Stimulated activated CD8-positive, alpha-beta memory T cell treated with anti-CD3 and anti-CD28 coated beads, Interleukin-15, amount 100 ng/mL, for 48 hours (primary cell): ENCODE measurements at regions not wholly inside any gene's neighbourhood (a gene's known extent, or its start where the extent isn't known, plus 50 kb on each side); places are given as distances from the start of the nearest gene placed in this dataset.

Experiments used
- DNase-seq, 2 donors: peaks; one replicate each; pipeline ENCODE4 v3.0.0-alpha.2; 2020; ENCODE audit warnings: low read depth in 2 of 2

DNA sequence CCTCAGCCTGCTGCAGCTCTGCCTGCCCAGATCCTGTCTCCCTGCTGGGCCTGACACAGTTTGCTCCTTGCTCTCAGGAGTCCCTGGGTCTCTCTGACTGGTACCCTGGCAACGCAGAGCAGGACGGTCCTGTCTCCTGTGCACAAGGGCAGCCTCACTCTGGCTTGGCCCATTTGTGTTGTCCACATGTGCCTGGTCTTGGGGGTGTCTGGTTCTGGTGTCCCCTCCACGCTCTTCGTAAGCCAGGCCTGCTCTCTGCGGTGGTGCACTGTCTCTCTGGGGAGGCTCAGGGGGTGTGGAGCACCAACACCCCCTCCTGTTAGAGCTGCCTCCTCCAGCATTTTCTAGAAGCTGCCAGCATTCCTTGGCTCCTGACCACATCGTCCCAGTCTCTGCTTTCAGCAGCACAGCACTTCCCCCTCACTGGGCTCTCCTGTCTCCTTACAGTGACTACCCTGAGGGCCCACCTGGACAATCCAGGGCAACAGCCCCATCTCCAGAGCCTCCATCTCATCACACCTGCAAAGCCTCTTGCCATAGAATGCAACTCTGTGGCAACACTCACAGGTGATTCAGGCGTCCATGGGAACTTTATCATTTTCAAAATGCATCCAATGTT is 235.6 kb upstream of the HS6ST1 start:
- no peak for DNase-seq

DNA sequence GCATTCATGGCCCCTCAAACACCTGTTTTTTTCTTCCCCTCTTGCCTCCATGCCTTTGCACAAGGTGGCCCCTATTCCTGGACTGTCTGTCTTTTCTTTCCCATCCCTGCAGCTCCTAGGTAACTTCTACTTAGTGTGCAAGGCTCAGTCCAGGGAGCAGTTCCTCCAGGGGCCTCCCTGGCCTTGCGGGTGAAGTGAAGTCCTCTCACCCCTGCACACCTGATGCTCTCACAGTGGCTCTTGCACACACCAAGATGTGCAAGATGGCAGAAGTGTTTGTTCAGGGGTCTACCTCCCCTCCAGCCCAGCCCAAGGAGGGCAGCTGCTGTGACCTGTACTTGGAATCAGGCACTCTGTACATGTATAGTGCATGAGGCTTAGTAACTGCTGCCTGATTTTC is 236.8 kb upstream of the HS6ST1 start:
- no peak for DNase-seq

GRCh38 chr2:128556089-128556488 is 237.4 kb upstream of the HS6ST1 start:
- no peak for DNase-seq

GRCh38 chr2:128556633-128557032 is 238.0 kb upstream of the HS6ST1 start:
- no peak for DNase-seq

DNA sequence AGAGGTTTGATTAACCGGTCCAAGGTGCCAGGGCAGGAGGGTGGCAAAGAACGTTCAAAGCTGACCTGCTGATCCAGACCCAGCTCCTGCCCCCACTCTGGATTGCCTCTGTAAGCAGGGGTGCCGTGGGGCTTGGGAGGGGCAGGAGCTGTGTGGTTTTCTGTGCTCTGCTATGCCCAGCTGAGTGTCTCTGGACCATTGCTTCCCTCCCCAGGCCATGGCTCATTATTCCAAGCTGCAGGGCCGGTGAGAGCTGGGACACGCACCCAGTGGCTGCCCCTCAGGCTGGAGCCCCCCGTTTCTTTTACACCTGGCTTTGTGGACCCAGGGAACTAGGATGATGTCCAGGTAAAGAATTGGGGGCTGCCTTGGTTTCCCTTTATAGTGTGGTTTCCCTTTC is 238.4 kb upstream of the HS6ST1 start:
- no peak for DNase-seq

GRCh38 chr2:128557831-128558241 is 239.2 kb upstream of the HS6ST1 start:
- no peak for DNase-seq

- DNase-seq, result no peak
These were observed 239.8 kb upstream of the HS6ST1 start for GRCh38 chr2:128558441-128558840.

DNA sequence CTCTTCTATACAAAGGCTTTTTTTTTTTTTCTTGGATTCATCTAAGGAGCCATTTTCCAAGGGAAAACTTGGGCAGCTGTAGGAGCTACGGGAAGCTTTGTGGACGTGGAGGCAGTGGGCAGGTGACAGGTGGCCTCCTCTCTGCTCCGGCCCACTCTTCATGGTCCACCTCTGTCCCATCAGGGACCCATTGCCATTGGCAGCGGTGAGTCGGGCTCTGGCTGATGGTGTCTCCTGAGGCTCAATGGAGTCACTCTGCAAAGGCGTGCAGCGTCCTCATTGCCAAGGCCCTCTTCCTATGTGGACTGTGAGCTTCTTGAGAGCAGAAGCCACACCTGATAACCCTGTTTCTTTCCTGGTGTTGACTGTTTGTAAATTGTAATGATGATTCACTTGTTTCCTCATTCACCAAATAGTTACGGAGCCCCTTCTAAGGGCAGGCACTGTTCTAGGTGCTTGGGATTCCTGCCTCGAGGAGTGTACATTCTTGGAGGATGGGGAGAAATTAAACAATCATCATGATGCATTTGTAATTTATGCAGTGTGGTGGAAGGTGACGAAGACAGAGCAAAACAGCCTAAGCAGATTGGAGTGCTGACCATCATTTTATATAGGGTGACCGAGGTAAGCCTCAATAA is 240.3 kb upstream of the HS6ST1 start:
- no peak for DNase-seq

DNA sequence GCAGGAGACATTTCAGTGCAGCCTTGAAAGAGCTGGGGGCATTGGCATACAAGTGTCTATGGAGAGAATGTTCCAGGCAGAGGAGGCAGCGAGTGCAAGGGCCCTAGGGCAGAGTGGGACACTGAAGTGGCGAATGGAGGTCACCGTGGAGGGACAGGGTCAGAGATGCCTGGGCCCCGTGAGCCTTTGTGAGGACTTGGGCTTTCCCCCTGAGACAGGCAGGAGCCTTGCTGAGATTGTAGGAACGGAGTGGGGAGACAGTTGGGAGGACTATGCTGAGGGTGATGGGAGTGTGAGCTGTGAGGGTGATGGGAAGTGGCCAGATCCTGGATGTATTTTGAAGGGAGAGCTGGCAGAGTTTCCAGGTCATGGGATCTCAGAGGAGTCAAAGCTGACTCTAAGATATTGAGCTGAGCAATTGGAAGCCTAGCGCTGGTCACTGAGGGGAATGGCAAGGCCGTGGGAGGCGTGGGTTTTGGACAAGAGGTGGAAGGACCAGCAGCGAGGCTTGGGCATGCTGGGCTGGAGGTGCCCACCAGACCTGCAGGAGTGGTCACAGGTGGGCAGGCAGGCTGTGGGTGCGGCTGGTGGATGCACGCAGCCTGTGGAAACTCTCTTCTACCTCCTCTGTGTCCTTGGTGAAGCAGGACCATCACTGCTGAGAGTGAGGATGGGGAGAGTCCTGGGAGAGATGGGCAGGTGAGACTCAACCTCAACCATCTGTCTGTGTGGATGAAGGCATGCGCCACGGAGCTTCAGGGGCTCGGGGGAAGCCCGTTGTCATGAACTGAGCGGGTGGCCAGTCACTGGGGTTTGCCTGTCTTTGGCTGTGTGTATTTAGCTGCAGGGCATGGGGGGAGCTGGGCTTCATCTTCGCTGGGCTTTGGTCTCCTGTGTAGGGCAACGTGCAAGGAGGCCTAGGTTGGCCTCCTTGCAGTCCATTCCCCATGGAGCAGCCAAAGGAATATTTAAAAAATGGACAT is 241.2 kb upstream of the HS6ST1 start:
- no peak for DNase-seq

DNA sequence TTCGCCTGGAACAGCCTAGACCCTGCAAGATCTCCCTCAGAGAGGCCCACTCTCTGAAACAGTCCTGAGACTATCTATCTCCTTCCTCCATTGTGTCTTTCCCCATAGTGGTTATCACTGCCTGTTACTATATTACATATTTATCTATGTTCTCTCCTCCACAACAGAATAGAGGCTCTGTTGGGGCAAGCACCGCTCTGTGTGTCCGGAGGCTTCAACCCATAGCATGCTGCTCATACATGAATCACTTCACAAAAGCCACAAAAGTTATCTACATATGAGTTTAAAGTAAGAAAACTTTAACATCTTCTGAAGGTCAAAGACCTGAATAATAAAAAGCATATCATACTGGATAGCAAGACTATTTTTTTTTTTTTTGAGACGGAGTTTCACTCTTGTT is 242.1 kb upstream of the HS6ST1 start:
- DNase-seq, result no peak

- no peak for DNase-seq
These were observed 244.0 kb upstream of the HS6ST1 start for GRCh38 chr2:128562471-128563347.

DNA sequence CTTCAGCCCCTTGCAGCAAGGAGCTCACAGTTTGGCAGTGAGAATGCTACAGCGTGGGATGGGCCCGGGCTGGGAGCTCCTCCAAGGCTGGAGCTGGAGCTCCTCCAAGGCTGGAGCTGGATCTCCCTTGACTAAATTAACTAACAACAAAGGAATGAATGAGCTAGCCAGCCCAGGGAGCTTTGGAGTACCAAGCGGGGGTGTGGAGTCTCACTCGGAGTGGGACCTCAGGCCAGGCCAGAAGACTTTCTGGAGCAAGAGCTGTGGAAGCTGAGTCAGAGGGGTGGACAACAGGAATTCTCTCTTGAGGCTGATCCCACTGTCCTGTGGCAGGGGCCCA is 244.7 kb upstream of the HS6ST1 start:
- no peak for DNase-seq

GRCh38 chr2:128564131-128564530 is 245.5 kb upstream of the HS6ST1 start:
- DNase-seq, result no peak

GRCh38 chr2:128564551-128564950 is 245.9 kb upstream of the HS6ST1 start:
- DNase-seq, result no peak

- DNase-seq, result no peak
These were observed 246.8 kb upstream of the HS6ST1 start for GRCh38 chr2:128565441-128565840.

DNA sequence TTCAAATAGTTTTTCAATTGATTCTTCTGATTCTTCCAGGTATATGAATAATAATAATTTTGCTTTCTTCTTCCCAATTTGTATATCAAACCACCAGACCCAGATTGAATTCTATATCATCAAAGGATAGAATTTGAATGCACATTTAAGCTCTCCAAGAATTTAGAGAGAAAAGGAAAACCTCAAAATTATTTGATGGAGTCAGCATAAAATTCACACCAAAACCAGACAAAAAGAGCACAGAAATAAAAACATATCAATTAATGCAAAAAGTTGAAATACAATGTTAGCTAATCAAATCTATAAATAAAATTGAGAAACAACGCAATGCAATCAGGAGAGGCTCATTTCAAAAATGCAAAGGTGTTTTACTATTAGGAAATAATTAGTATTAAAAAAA is 248.0 kb upstream of the HS6ST1 start:
- DNase-seq, result no peak

GRCh38 chr2:128568106-128568505 is 249.4 kb upstream of the HS6ST1 start:
- no peak for DNase-seq

DNA sequence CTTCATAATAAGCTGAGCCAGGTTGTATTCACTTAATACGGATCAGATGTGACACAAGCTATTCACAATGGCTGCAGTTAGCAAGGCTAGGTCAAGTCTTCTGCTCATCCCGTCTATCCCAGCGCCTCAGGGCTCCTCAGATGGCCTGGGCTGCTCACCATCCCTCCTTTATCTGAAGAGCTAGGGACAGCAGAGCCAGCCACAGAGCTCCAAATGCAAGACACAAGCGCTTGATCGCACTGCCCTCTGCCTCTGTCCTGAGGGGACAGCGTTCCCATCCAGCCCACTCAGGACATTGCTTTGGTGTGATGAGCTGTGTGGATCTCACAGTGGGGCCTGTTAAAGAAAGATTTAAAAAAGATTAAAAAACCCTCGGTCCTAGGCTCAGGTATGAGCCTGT is 254.4 kb upstream of the HS6ST1 start:
- no peak for DNase-seq

GRCh38 chr2:128573531-128573930 is 254.9 kb upstream of the HS6ST1 start:
- no peak for DNase-seq

DNA sequence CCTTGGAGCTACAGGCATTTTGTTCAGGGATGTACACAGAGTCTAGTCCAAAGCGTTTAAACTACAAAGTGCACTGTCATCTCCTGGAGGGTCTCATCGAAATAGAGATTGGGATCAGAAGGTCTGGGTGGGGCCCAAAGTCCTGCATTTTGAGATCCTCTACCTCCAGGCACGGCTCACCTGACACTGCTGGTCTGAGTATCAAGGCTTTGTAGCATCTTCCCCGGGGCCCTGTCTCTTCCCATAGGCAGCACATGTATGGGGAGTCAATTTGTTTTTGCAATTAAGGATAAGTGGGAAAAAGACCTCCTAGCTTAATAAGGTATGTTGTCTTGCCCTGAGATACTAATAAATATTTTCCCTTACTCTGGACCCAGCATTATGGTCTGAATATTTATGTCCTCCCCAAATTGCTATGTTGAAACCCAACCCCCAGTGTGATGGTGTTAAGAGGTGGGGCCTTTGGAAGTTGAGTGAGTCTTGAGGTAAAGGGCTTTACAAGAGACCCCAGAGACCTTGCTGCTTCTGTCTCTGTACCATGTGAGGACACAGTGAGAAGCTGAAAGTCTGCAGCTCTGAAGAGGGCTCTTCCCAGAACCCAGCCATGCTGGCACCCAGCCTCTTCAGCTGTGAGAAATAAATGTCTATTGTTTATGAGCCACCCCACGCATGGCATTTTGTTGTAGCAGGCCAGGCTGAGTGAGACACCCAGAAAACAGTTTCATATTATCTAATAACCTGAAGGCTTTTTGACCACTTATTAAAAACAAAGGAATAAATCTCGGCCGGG is 258.7 kb upstream of the HS6ST1 start:
- no peak for DNase-seq
